ENCODE measurements at regions not wholly inside any gene's neighbourhood (a gene's known extent, or its start where the extent isn't known, plus 50 kb on each side); places are given as distances from the start of the nearest gene placed in this dataset.

DNA sequence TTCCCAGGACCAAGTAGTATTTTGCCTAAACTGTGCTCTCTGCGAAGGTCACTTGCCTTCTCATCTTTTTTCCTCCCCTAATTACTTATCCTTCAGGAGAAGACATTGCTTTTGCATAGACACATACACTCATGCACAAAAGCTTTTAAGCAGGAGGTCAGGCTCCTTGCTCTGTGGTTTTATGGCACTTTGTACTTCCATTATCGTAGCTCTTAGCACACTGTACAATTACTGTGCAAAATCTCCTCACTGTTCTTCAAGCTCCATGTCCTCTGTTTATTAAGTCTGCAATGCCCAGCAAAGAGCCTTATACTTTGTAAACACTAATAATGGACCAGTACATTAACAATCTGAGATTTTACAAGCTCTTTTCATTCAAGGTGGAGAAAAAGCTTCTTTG, 188.4 kb upstream of the GNPDA2 start:
- Histone ChIP-seq H3K4me1 (ENCODE audit: low read depth) (no peaks in the 10 kb centered on the region), H3K36me3 (ENCODE audit: low read depth) (no peaks in the 10 kb centered on the region), H3K4me3 (no peak overlapping the region), H3K9me3 (no peaks in the 10 kb centered on the region)
- intact Hi-C loops (cut with DNase I, micrococcal nuclease) = no loop called here
- TF ChIP-seq, protein P1, sequence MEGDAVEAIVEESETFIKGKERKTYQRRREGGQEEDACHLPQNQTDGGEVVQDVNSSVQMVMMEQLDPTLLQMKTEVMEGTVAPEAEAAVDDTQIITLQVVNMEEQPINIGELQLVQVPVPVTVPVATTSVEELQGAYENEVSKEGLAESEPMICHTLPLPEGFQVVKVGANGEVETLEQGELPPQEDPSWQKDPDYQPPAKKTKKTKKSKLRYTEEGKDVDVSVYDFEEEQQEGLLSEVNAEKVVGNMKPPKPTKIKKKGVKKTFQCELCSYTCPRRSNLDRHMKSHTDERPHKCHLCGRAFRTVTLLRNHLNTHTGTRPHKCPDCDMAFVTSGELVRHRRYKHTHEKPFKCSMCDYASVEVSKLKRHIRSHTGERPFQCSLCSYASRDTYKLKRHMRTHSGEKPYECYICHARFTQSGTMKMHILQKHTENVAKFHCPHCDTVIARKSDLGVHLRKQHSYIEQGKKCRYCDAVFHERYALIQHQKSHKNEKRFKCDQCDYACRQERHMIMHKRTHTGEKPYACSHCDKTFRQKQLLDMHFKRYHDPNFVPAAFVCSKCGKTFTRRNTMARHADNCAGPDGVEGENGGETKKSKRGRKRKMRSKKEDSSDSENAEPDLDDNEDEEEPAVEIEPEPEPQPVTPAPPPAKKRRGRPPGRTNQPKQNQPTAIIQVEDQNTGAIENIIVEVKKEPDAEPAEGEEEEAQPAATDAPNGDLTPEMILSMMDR (IDR thresholded peaks at IDR 0.05) = no peak
- ATAC-seq = no peak
- no peak for DNase-seq

GRCh38 chr4:44914223-44914622, 187.9 kb upstream of the GNPDA2 start:
- ATAC-seq (no peak), DNase-seq (no peak)
- Histone ChIP-seq H3K36me3 (ENCODE audit: low read depth) (no peaks in the 10 kb centered on the region), H3K9me3 (no peaks in the 10 kb centered on the region), H3K4me1 (ENCODE audit: low read depth) (no peaks in the 10 kb centered on the region), H3K4me3 (no peak overlapping the region)
- intact Hi-C loops (cut with DNase I, micrococcal nuclease) = no loop called here
- TF ChIP-seq, protein P1 (IDR thresholded peaks at IDR 0.05) = no peak

GRCh38 chr4:44912980-44913379, 186.6 kb upstream of the GNPDA2 start:
- Histone ChIP-seq H3K4me3 (no peak overlapping the region), H3K9me3 (no peaks in the 10 kb centered on the region), H3K4me1 (ENCODE audit: low read depth) (no peaks in the 10 kb centered on the region), H3K36me3 (ENCODE audit: low read depth) (no peaks in the 10 kb centered on the region)
- DNase-seq (no peak), ATAC-seq (no peak)
- TF ChIP-seq, protein P1 (IDR thresholded peaks at IDR 0.05) = no peak
- intact Hi-C loops (cut with DNase I, micrococcal nuclease) = no loop called here

GRCh38 chr4:44908565-44908964, 182.2 kb upstream of the GNPDA2 start:
- H3K4me1 ChIP-seq (ENCODE audit: low read depth) = no peaks in the 10 kb centered on the region
- no peak overlapping the region for H3K4me3 ChIP-seq
- TF ChIP-seq, protein P1 (IDR thresholded peaks at IDR 0.05) = no peak
- DNase-seq = no peak
- H3K36me3 ChIP-seq (ENCODE audit: low read depth) = no peaks in the 10 kb centered on the region
- no peak for ATAC-seq
- no peaks in the 10 kb centered on the region for H3K9me3 ChIP-seq
- intact Hi-C loops (cut with DNase I, micrococcal nuclease) = no loop called here

GRCh38 chr4:44872246-44872645, 145.9 kb upstream of the GNPDA2 start:
- H3K36me3 ChIP-seq (ENCODE audit: low read depth) = no peaks in the 10 kb centered on the region
- no peaks in the 10 kb centered on the region for H3K9me3 ChIP-seq
- DNase-seq (no peak), ATAC-seq (no peak)
- TF ChIP-seq, protein P1 (IDR thresholded peaks at IDR 0.05) = no peak
- no peaks in the 10 kb centered on the region for H3K4me1 ChIP-seq (ENCODE audit: low read depth)
- intact Hi-C loops (cut with DNase I, micrococcal nuclease) = no loop called here
- H3K4me3 ChIP-seq = no peak overlapping the region

DNA sequence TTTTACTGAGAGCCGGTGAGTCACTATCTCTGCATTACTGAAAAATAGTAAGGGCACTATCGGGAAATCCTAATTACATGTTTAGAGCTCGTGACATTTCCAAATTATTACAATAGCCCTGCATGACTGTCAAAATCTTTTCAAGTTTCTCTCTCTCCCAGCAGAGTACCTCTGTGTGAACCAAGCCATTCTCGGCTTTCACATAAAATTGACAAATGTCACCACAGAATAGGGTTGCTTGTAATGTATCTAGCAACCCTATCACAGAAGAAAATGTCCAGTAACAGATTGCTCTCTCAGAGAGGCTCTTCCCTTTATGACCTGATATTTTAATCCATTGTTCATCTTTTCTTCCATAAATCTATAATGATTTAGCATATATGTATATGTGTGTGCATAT, 144.8 kb upstream of the GNPDA2 start:
- Histone ChIP-seq H3K4me3 (no peak overlapping the region), H3K4me1 (ENCODE audit: low read depth) (no peaks in the 10 kb centered on the region), H3K36me3 (ENCODE audit: low read depth) (no peaks in the 10 kb centered on the region), H3K9me3 (no peaks in the 10 kb centered on the region)
- ATAC-seq (no peak), DNase-seq (no peak)
- intact Hi-C loops (cut with DNase I, micrococcal nuclease) = no loop called here
- TF ChIP-seq, protein P1 (IDR thresholded peaks at IDR 0.05) = no peak
